ENCODE measurements at regions not wholly inside any gene's neighbourhood (a gene's known extent, or its start where the extent isn't known, plus 50 kb on each side); places are given as distances from the start of the nearest gene placed in this dataset.

DNA sequence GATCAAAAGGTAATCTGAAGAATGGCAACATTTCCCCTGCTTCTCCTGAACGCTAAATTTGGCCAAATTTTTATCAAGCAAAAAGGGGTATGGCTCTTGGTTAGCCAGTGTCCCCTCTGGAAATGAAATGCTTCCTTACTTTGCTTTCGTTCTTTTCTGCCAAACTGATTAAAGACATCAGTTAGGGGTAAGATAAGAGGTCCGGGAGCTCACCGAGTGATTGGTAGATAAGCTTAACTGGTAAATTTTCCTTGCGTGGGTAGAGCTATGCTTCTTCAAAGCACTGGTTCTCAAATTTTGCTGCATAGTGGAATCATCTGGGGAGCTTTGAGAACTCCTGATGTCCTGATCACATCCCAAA, 62.7 kb upstream of the MAPRE2 start:
- H3K9ac ChIP-seq (ENCODE audit: insufficient read depth, low read length, poor library complexity, severe bottlenecking), result no peak overlapping the region

GRCh38 chr18:34978953-34979608, 62.1 kb upstream of the MAPRE2 start:
- Histone ChIP-seq H3K27ac (ENCODE audit: low read depth in 1 of 2, low read length in 2 of 2) (peak overlapping the region in 1 of 2 donors; percentile 58), H3K4me2 (replicated peaks; ENCODE audit: extremely low read depth, low read length, poor library complexity, severe bottlenecking) (peak overlapping the region; percentile 96), H3K79me2 (ENCODE audit: insufficient read depth, low read length) (no peaks in the 10 kb centered on the region), H3K9ac (ENCODE audit: insufficient read depth, low read length, poor library complexity, severe bottlenecking) (no peak overlapping the region), H3K36me3 (replicated peaks in 1 of 2; ENCODE audit: control insufficient read depth in 1 of 2, insufficient read depth in 2 of 2, low read length in 2 of 2) (no peaks in the 10 kb centered on the region), H4K20me1 (ENCODE audit: insufficient read depth, low read length) (no peaks in the 10 kb centered on the region), H3K4me3 (replicated peaks in 1 of 3; ENCODE audit: low read depth in 2 of 3, low read length in 3 of 3) (peak overlapping the region; percentile 49 to 83 (median 62)), H2AFZ (ENCODE audit: insufficient read depth, low read depth, low read length, poor library complexity, severe bottlenecking) (peak overlapping the region; percentile 88), H3K27me3 (ENCODE audit: control insufficient read depth in 2 of 2, insufficient read depth in 2 of 2, low read length in 2 of 2) (peaks cover 10 to 24% of the 10 kb centered on the region in 2 donors), H3K4me1 (ENCODE audit: control insufficient read depth in 1 of 2, insufficient read depth in 2 of 2, low read length in 2 of 2) (peaks cover 25 to 37% of the 10 kb centered on the region in 2 donors), H3K9me3 (replicated peaks in 1 of 2; ENCODE audit: control insufficient read depth in 1 of 2, insufficient read depth in 1 of 2, low read length in 2 of 2) (no peaks in the 10 kb centered on the region)
- Mint-ChIP-seq H3K4me3 (peak overlapping the region; percentile 88 to 94), H3K9me3 (peaks cover 0 to 7% (median 3%) of the 10 kb centered on the region in 7 donors), H3K4me1 (peaks cover 30% of the 10 kb centered on the region), H3K36me3 (peaks cover 0 to 5% of the 10 kb centered on the region in 2 donors), H3K27ac (peak overlapping the region in 6 of 7 donors; percentile 61 to 88 (median 76)), H3K27me3 (ENCODE audit: low read depth in 3 of 3) (peaks cover 17 to 36% (median 25%) of the 10 kb centered on the region in 3 donors)
- WGBS (ENCODE audit: insufficient coverage), result 0% methylated on average over 1 of the region's 9 CpGs
- peak; percentile 86 to 99 (median 96) for DNase-seq
- TF ChIP-seq CTCF (IDR thresholded peaks at IDR 0.05), result no peak
- intact Hi-C loops (cut with micrococcal nuclease), result loop anchor here in 1 of 2 donors (2.0 kb wide), 1 partner anchor 62 kb away; the partner anchor contains the start of gene MAPRE2

More for the DNA sequence above, 62.7 kb upstream of the MAPRE2 start:
- peak overlapping the region in 6 of 7 donors; percentile 10 to 88 (median 66) for H3K27ac Mint-ChIP-seq
- Histone ChIP-seq H3K9me3 (replicated peaks in 1 of 2; ENCODE audit: control insufficient read depth in 1 of 2, insufficient read depth in 1 of 2, low read length in 2 of 2) (no peaks in the 10 kb centered on the region), H3K4me2 (replicated peaks; ENCODE audit: extremely low read depth, low read length, poor library complexity, severe bottlenecking) (peak overlapping the region; percentile 96), H3K79me2 (ENCODE audit: insufficient read depth, low read length) (no peaks in the 10 kb centered on the region), H3K27me3 (ENCODE audit: control insufficient read depth in 2 of 2, insufficient read depth in 2 of 2, low read length in 2 of 2) (peaks cover 10 to 25% of the 10 kb centered on the region in 2 donors), H3K4me1 (ENCODE audit: control insufficient read depth in 1 of 2, insufficient read depth in 2 of 2, low read length in 2 of 2) (peaks cover 25 to 37% of the 10 kb centered on the region in 2 donors), H3K36me3 (replicated peaks in 1 of 2; ENCODE audit: control insufficient read depth in 1 of 2, insufficient read depth in 2 of 2, low read length in 2 of 2) (no peaks in the 10 kb centered on the region), H3K4me3 (replicated peaks in 1 of 3; ENCODE audit: low read depth in 2 of 3, low read length in 3 of 3) (peak overlapping the region; percentile 49 to 83 (median 62)), H2AFZ (ENCODE audit: insufficient read depth, low read depth, low read length, poor library complexity, severe bottlenecking) (peak overlapping the region; percentile 88), H4K20me1 (ENCODE audit: insufficient read depth, low read length) (no peaks in the 10 kb centered on the region), H3K27ac (ENCODE audit: low read depth in 1 of 2, low read length in 2 of 2) (peak overlapping the region in 1 of 2 donors; percentile 58)
- peaks cover 0 to 7% (median 3%) of the 10 kb centered on the region in 7 donors for H3K9me3 Mint-ChIP-seq
- peak overlapping the region; percentile 88 to 94 for H3K4me3 Mint-ChIP-seq
- H3K27me3 Mint-ChIP-seq (ENCODE audit: low read depth in 3 of 3), result peaks cover 17 to 42% (median 25%) of the 10 kb centered on the region in 3 donors
- TF ChIP-seq CTCF (IDR thresholded peaks at IDR 0.05), result no peak
- peaks cover 30% of the 10 kb centered on the region for H3K4me1 Mint-ChIP-seq
- H3K36me3 Mint-ChIP-seq, result peaks cover 0 to 5% of the 10 kb centered on the region in 2 donors
- intact Hi-C loops (cut with micrococcal nuclease), result loop anchor here in 1 of 2 donors (2.0 kb wide), 1 partner anchor 62 kb away; the partner anchor contains the start of gene MAPRE2
- no peak for DNase-seq
- WGBS (ENCODE audit: insufficient coverage), result 0% methylated on average over 2 of the region's 5 CpGs
